HG03064 (cell line): ENCODE measurements at regions not wholly inside any gene's neighbourhood (a gene's known extent, or its start where the extent isn't known, plus 50 kb on each side); places are given as distances from the start of the nearest gene placed in this dataset.

Experiments
- ATAC-seq: cut with Tn5 transposase; IDR thresholded peaks from one replicate; pipeline ENCODE4 v1.9.1; 2021; ENCODE audit warnings: low read depth; ENCODE audit not compliant: unreplicated experiment

DNA sequence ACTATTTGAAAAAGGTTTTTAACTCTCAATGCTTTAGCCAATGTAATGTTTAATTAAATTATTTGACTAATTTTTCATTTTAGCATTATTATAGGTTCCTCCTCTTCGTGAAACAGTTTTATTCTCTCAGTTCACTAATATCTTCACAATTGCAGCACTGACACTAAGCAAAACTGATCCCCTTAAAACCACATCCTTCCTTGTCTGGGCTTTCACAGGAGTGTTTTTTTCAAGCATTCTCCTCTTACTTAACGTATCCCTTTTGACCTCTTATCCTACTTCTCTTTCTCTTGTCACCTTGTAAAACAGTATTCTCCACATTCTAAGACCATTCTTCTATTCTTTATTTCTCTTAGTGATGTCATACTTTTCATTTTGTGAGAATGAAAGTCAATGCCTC is 112.8 kb downstream of the DSC3 start:
- no peak for ATAC-seq

- ATAC-seq: no peak
These were observed 113.5 kb downstream of the DSC3 start for GRCh38 chr18:30929065-30929464.

DNA sequence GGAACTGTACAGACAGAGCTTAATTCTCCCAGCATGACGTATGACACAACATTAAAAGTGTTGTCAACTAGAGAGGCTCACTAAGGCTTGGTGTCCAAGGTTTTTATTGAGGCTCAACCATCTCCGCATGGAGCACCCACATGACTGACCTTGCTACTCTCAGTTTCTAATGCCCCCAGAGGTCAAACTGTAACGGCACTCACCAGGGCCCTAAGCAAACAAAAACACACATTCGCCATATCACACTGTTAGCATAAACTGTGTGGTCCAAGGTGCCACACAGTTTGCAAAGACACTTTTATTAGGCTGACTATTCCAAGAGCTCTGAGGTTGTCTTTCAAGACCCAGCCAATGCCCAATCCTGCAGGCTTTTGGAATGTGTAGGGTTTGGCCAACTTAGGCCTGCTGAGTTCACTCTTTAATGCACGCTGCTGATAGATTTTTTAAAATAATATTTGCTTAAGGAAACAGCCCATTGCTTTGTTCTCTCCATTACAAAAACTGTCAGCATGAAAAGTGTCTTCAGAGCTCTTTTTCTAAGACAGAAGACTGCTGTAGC is 114.9 kb downstream of the DSC3 start:
- ATAC-seq: no peak

GRCh38 chr18:30927042-30927441 is 115.5 kb downstream of the DSC3 start:
- ATAC-seq: no peak

DNA sequence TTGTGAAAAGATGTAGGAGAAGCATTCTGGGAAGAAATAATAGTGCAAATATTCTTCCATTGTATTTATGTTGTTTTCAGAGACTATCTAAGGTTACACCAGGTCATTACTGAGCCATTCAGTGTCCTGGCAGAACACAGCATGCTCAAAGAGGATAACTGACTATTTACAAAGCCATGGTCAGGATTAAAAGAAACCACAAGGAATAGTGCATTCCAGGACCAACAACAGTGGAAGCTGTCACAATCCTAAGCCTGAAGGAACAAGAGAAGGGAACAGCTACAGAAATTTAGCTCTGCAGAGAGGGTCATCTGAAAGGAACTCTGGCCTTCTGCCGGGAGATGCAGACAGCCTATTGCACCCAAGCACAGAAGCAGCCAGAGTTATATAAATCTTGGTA is 116.7 kb downstream of the DSC3 start:
- no peak for ATAC-seq

DNA sequence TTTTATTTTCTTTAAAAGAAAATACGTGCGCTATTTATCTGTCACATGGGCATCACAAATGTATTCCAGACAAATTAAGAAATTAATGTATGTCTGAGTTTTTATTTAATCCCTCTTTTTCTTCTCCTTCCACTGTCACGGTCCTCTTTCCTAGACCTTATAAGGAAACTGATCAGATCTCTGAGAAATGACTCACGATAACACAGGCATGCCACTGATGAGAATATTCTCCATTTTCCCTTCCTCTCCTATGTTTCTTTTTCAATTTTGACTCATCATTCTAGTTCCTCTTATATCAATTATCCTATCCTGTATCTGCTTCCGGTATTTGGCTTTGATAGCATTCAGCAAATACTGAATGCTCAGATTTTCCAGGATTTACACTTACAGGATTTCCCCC is 121.8 kb downstream of the DSC3 start:
- ATAC-seq: no peak

- ATAC-seq: no peak
These were observed 122.2 kb downstream of the DSC3 start for GRCh38 chr18:30920351-30920750.

DNA sequence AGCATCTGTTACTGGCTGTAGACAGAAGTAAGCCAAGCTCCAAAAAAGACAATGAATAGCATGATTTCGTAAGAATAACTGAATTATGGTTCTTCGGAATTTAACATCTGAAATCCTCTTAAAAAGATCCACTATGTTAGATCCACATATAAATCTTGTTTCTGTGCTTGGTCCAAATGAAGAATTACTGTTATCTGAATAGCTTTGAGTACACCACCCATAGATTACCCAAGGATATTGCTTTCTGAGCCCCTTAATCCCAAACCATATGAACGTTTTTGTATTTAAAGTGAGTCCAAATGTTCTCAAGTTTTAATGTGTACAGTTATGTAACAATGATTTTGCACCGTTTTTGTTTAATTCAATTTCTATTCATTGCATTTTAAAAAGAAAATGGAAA is 124.9 kb downstream of the DSC3 start:
- ATAC-seq: no peak

DNA sequence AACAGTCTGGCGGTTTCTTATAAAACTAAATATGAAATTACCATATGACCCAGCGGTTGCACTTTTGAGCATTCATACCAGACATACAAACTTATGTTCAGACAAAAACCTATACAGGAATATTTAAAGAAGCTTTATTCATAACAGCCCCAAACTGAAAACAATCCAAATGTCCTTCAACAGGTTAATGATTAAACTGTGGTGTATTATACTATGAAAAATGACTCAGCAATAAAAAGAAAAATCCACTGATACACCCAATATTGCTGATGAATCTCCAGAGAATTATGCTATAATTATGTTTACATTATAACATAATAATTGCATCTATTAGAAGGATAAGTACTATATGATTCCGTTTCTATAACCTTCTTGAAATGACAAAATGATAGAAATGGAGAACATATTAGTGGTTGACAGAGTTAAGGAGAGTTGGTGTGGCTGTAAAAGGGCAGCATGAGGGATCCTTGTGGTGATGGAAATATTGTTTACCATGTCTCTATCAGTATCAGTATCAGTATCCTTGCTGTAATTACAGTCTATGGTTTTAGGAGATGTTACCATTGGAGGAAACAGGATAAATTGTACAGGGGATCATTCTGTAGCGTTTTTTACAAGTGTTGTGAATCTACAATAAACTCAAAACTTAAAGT is 127.1 kb downstream of the DSC3 start:
- no peak for ATAC-seq

GRCh38 chr18:30908381-30908780 is 134.2 kb downstream of the DSC3 start:
- ATAC-seq: no peak

DNA sequence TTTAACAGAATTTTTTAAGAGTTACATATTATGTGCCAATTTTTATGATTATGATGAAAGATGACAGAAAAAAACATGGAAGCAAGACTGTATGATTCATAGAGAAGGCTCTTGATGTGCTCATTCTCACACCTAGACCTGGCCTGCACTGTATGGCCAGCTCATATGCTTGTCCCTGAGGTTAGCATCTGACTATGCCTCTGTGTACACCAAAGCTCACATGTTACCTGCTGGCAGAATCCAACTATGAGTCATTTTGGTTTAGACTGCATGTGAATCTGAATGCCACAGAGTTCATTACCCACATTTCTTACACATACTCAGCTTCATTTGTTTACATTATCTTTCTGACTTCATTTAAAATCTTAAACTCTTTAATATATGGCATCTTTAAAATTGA is 139.0 kb downstream of the DSC3 start:
- no peak for ATAC-seq

DNA sequence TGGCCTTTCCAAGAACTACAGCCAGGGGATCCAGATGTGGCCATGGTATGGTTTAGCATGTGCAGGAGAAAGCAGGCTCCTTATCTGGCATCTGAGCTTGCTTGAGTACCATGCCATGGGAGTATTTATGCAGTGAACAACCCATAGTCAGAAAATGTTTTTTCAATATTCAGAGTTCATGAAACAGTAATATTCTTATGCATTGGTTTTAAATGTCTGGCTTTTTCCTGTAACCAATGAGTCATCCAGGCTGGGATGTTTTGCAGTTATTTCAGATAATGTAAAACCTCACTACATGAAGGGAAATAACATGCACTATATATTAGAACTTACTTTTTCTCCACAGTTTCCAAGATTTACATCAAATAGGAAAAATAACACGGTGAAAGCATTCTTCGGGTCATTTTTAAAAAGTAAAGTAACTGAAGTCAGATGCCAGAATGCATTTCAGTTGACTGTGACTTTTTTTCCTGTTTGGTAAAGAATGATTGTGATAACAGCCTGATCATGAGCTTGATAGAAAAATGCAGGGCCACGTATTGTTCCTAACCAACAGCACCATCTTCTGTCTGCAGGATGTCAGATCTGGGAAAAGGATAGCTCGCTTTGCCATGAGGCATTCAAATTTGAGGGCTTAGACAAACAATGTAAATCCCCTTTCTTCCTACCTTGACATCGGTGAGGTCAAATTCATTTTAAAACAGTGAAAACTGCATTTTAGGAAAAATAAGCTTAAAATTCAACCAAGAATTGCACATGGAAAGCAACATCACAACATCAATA is 152.8 kb downstream of the DSC3 start:
- no peak for ATAC-seq

DNA sequence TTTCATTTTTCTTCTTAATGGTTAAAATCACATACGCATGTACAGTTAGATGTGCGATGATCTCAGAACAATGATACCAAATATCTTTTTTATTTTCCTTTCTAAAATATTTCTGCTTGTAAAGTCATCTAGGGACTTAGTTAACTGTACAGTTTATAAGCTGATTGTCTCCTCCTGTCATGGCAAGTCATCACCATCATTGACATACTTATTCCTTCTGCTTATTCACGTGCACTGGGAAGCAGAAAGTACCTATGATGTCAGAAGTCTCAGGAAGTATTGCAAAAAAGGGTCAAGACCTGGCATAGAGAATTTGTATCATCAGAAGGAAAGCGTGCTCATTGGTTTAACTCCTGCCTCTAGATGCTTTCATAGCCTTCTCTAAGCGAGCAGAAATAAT is 154.2 kb downstream of the DSC3 start:
- ATAC-seq: no peak

DNA sequence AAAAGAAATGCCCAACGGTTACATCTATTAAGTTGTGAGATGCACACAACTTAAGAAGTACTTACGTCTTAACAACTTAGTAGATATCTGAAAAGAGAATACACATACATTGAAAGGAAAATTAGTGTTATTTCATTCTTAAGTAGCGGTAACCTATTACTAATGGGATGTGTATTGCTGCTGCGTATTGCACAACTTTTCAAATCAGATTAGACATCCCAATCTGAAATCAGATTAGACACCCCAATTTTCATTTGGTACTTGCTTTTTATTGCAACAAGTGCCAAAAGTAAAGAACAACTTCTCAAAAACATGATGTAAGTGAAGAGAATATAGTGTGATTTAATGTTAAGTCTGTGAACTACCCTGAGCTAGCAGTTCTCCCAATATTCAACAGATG is 155.5 kb downstream of the DSC3 start:
- no peak for ATAC-seq

DNA sequence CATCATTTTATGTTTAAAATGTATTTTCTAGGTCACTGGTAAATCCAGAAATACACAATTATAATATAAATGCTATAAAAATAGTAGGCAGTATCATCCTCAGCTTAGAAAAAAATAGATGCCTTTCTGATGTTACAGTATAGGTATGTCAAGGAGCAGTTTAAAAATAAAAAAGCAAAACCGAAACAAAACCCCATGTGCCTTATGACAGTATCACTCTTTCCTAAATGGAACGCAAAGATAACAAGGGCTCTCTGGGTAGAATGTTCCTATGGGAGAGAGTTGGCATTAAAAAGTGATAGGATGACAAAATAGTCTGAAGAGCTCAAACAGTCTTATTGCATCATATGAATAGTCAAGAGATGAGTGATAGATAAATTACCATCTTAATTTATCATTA is 172.1 kb downstream of the DSC3 start:
- no peak for ATAC-seq

- ATAC-seq: no peak
These were observed 179.6 kb downstream of the DSC3 start for GRCh38 chr18:30862900-30863299.

DNA sequence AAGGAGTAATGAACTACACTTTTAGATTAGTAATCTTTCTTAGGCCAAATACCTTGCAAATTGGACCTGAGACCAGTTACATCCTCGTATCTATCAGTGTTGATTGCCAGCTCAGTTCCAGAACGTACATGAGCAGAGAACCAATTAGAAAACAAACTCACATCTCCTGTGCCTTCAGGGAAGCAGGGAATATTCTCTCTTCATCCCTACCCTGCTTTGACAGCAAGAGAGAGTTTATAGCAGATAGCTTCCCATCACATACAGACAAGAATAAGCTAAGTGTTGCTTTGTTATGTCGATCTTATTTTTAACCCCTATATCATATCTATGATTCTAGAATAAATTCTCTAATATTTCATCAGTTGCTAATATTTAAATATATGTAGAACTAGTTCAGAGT is 181.8 kb downstream of the DSC3 start:
- ATAC-seq: no peak

DNA sequence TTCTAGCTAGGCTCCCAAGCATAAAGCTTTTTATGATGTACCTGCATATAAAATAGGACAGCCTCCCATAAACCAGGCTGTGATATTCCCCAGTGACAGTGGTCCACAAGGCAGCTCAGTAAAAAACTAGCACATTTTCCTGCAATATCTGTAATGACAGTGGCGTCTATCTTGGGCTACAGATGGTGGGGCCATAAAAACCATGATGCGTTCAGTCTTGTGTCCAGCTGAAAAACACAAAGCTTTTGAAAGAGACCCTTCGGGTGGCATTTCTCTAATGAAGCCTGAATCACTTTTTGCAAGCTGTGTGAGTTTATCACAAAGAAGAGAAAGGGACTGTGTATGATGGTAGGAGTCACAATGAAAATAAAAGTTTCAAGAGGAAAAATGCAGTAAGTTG is 183.5 kb downstream of the DSC3 start:
- ATAC-seq: no peak

GRCh38 chr18:30858560-30858959 is 184.0 kb downstream of the DSC3 start:
- no peak for ATAC-seq

DNA sequence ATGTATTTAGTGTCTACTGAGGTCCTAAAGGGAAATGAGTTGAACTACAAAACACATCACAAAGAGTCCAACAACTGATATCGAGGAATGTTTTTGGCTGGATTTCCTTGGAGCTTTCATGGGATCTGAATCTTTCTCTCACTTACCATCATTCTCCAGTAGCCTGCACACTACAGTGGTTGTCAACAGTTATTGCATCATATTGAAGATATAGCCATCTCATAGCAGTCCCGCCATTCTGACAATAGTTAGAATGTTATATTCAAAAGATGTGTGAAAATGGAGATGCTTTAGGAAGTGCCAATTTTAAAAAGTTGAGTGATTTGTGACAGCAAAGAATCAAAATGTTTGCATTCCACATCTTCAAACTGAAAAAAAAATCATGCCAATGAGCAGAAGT is 186.8 kb downstream of the DSC3 start:
- no peak for ATAC-seq

GRCh38 chr18:30852980-30853379 is 189.6 kb downstream of the DSC3 start:
- ATAC-seq: no peak

- no peak for ATAC-seq
These were observed 190.0 kb downstream of the DSC3 start for GRCh38 chr18:30852541-30852940.
